Femur (tissue), 1 donor: ENCODE measurements at regions not wholly inside any gene's neighbourhood (a gene's known extent, or its start where the extent isn't known, plus 50 kb on each side); places are given as distances from the start of the nearest gene placed in this dataset.

Experiments
- DNase-seq: peaks from one replicate; pipeline ENCODE4 v3.0.0-alpha.2; 2017

GRCh38 chr12:43294916-43295315, 257.1 kb downstream of the ADAMTS20 start:
- no peak for DNase-seq

GRCh38 chr12:43294147-43294546, 257.9 kb downstream of the ADAMTS20 start:
- DNase-seq: no peak

- no peak for DNase-seq
Observed at GRCh38 chr12:43293396-43293795, 258.6 kb downstream of the ADAMTS20 start.

- no peak for DNase-seq
Observed at GRCh38 chr12:43292699-43293098, 259.3 kb downstream of the ADAMTS20 start.

- DNase-seq: no peak
Observed at GRCh38 chr12:43291516-43291915, 260.5 kb downstream of the ADAMTS20 start.

GRCh38 chr12:43290836-43291235, 261.2 kb downstream of the ADAMTS20 start:
- DNase-seq: no peak

GRCh38 chr12:43289426-43289801, 262.6 kb downstream of the ADAMTS20 start:
- no peak for DNase-seq

- DNase-seq: no peak
Observed at GRCh38 chr12:43288671-43289425, 263.2 kb downstream of the ADAMTS20 start.

- no peak for DNase-seq
Observed at GRCh38 chr12:43287706-43288383, 264.2 kb downstream of the ADAMTS20 start.

- no peak for DNase-seq
Observed at GRCh38 chr12:43286986-43287385, 265.0 kb downstream of the ADAMTS20 start.

GRCh38 chr12:43285159-43285598, 266.8 kb downstream of the ADAMTS20 start:
- no peak for DNase-seq

- DNase-seq: no peak
Observed at GRCh38 chr12:43284486-43285158, 267.4 kb downstream of the ADAMTS20 start.

GRCh38 chr12:43283206-43283605, 268.8 kb downstream of the ADAMTS20 start:
- DNase-seq: no peak

- no peak for DNase-seq
Observed at GRCh38 chr12:43282106-43282505, 269.9 kb downstream of the ADAMTS20 start.

GRCh38 chr12:43281563-43281962, 270.4 kb downstream of the ADAMTS20 start:
- DNase-seq: no peak

- no peak for DNase-seq
Observed at GRCh38 chr12:43278541-43278832, 273.5 kb downstream of the ADAMTS20 start.

GRCh38 chr12:43277651-43278540, 274.1 kb downstream of the ADAMTS20 start:
- no peak for DNase-seq

GRCh38 chr12:43273467-43273866, 278.5 kb downstream of the ADAMTS20 start:
- no peak for DNase-seq

- DNase-seq: no peak
Observed at GRCh38 chr12:43271659-43272058, 280.3 kb downstream of the ADAMTS20 start.

- DNase-seq: no peak
Observed at GRCh38 chr12:43267818-43268217, 284.2 kb downstream of the ADAMTS20 start.

GRCh38 chr12:43261701-43262100, 290.3 kb downstream of the ADAMTS20 start:
- DNase-seq: no peak

GRCh38 chr12:43255522-43256111, 296.4 kb downstream of the ADAMTS20 start:
- DNase-seq: no peak

GRCh38 chr12:43252585-43252984, 299.4 kb downstream of the ADAMTS20 start:
- DNase-seq: no peak
